ENCODE measurements at regions not wholly inside any gene's neighbourhood (a gene's known extent, or its start where the extent isn't known, plus 50 kb on each side); places are given as distances from the start of the nearest gene placed in this dataset.

GRCh38 chr18:5673616-5674015 lies 129.8 kb upstream of the EPB41L3 start:
- TF ChIP-seq CTCF (IDR thresholded peaks at IDR 0.05) (no peak), POLR2A (IDR thresholded peaks at IDR 0.05) (no peak)

All from lower leg skin (tissue), 3 donors.